Mesothelial cell of epicardium (in vitro differentiated cells): ENCODE measurements at regions not wholly inside any gene's neighbourhood (a gene's known extent, or its start where the extent isn't known, plus 50 kb on each side); places are given as distances from the start of the nearest gene placed in this dataset.

Experiments used
- DNase-seq, 2 experiments: peaks; one replicate each; pipeline ENCODE4 v3.0.0; 2021; ENCODE audit warnings: low spot score in 2 of 2; ENCODE audit not compliant: unreplicated experiment in 2 of 2
- H3K27ac Mint-ChIP-seq: 2 replicates; pipeline ENCODE4 v1.8.0; 2021; ENCODE audit warnings: mixed read lengths
- H3K27me3 Mint-ChIP-seq: 2 replicates; pipeline ENCODE4 v1.8.0; 2021; ENCODE audit warnings: low read depth, mixed read lengths
- H3K36me3 Mint-ChIP-seq: 2 replicates; pipeline ENCODE4 v1.8.0; 2021; ENCODE audit warnings: mixed read lengths
- H3K4me1 Mint-ChIP-seq: 2 replicates; pipeline ENCODE4 v1.8.0; 2021; ENCODE audit warnings: mixed read lengths
- H3K4me3 Mint-ChIP-seq: 2 replicates; pipeline ENCODE4 v1.8.0; 2021; ENCODE audit warnings: mild to moderate bottlenecking, moderate library complexity, mixed read lengths
- H3K9me3 Mint-ChIP-seq: 2 replicates; pipeline ENCODE4 v1.8.0; 2021; ENCODE audit warnings: mixed read lengths
- CTCF ChIP-seq: fragments of 200-600 bp; sonication (generic); IDR thresholded peaks from one replicate; pipeline ENCODE4 v1.5.0; 2021; ENCODE audit warnings: antibody characterized with exemption; ENCODE audit not compliant: unreplicated experiment

- Mint-ChIP-seq H3K27me3 (no peaks in the 10 kb centered on the region), H3K36me3 (no peaks in the 10 kb centered on the region), H3K27ac (peak overlapping the region; percentile 81), H3K4me3 (peak overlapping the region; percentile 11), H3K4me1 (peaks cover 43% of the 10 kb centered on the region), H3K9me3 (no peaks in the 10 kb centered on the region)
- DNase-seq, result no peak
- TF ChIP-seq CTCF, result no peak
Observed at GRCh38 chr6:22221630-22222029, 75.2 kb downstream of the PRL start.

GRCh38 chr6:22222469-22222868 lies 74.4 kb downstream of the PRL start:
- no peaks in the 10 kb centered on the region for H3K27me3 Mint-ChIP-seq
- H3K4me3 Mint-ChIP-seq, result peak overlapping the region; percentile 55
- H3K9me3 Mint-ChIP-seq, result no peaks in the 10 kb centered on the region
- H3K36me3 Mint-ChIP-seq, result no peaks in the 10 kb centered on the region
- DNase-seq, result no peak
- TF ChIP-seq CTCF, result no peak
- H3K4me1 Mint-ChIP-seq, result peaks cover 35% of the 10 kb centered on the region
- peak overlapping the region; percentile 64 for H3K27ac Mint-ChIP-seq

GRCh38 chr6:22227824-22228610 lies 68.8 kb downstream of the PRL start:
- H3K36me3 Mint-ChIP-seq, result peaks cover 1% of the 10 kb centered on the region
- H3K4me3 Mint-ChIP-seq, result no peak overlapping the region
- no peak for DNase-seq
- H3K27me3 Mint-ChIP-seq, result no peaks in the 10 kb centered on the region
- H3K4me1 Mint-ChIP-seq, result no peaks in the 10 kb centered on the region
- H3K9me3 Mint-ChIP-seq, result peaks cover 6% of the 10 kb centered on the region
- no peak for TF ChIP-seq CTCF
- H3K27ac Mint-ChIP-seq, result no peak overlapping the region

GRCh38 chr6:22231050-22231449 lies 65.8 kb downstream of the PRL start:
- H3K27ac Mint-ChIP-seq, result no peak overlapping the region
- H3K4me1 Mint-ChIP-seq, result no peaks in the 10 kb centered on the region
- peaks cover 23% of the 10 kb centered on the region for H3K9me3 Mint-ChIP-seq
- DNase-seq, result no peak
- peaks cover 1% of the 10 kb centered on the region for H3K36me3 Mint-ChIP-seq
- no peak overlapping the region for H3K4me3 Mint-ChIP-seq
- no peak for TF ChIP-seq CTCF
- no peaks in the 10 kb centered on the region for H3K27me3 Mint-ChIP-seq

GRCh38 chr6:22231616-22232015 lies 65.2 kb downstream of the PRL start:
- Mint-ChIP-seq H3K9me3 (peaks cover 27% of the 10 kb centered on the region), H3K4me3 (no peak overlapping the region), H3K36me3 (peaks cover 1% of the 10 kb centered on the region), H3K27ac (no peak overlapping the region), H3K4me1 (no peaks in the 10 kb centered on the region), H3K27me3 (no peaks in the 10 kb centered on the region)
- TF ChIP-seq CTCF, result no peak
- DNase-seq, result no peak
